CD4-positive, alpha-beta memory T cell (primary cell): ENCODE measurements at regions not wholly inside any gene's neighbourhood (a gene's known extent, or its start where the extent isn't known, plus 50 kb on each side); places are given as distances from the start of the nearest gene placed in this dataset.

Experiments
- CTCF ChIA-PET: fragments of 350-600 bp; sonication (Branson Sonifier 250); formaldehyde crosslinking; loops from one replicate; lab custom pipeline; 2021; ENCODE audit warnings: inconsistent platforms; ENCODE audit not compliant: partially characterized antibody; lab: Charles Lee
- POLR2A ChIA-PET: fragments of 350-600 bp; sonication (Branson Sonifier 250); formaldehyde crosslinking; loops from one replicate; lab custom pipeline; 2021; ENCODE audit not compliant: partially characterized antibody; lab: Charles Lee
- DNase-seq, 5 donors: peaks; one replicate each; pipeline versions ENCODE4 v3.0.0 to v3.0.0-alpha.2; 2020 to 2022; ENCODE audit warnings: mixed read lengths in 1 of 5
- H3K27ac ChIP-seq: one replicate; pipeline ENCODE4 v1.7.0; 2013; ENCODE audit warnings: low read depth, low read length
- H3K27me3 ChIP-seq: 2 replicates; pipeline ENCODE4 v1.7.0; 2013; ENCODE audit warnings: mild to moderate bottlenecking, low read length, moderate library complexity; ENCODE audit not compliant: insufficient read depth
- H3K36me3 ChIP-seq: 2 replicates; pipeline ENCODE4 v1.7.0; 2013; ENCODE audit warnings: mild to moderate bottlenecking, low read length, moderate library complexity; ENCODE audit not compliant: insufficient read depth
- H3K4me1 ChIP-seq: 2 replicates; pipeline ENCODE4 v1.7.0; 2013; ENCODE audit warnings: mild to moderate bottlenecking, low read length, moderate library complexity; ENCODE audit not compliant: insufficient read depth
- H3K4me3 ChIP-seq, 2 donors: one replicate each; pipeline ENCODE4 v1.7.0; 2013; ENCODE audit warnings: low read length in 2 of 2, mild to moderate bottlenecking in 1 of 2
- H3K9me3 ChIP-seq, 2 donors: one replicate each; pipeline ENCODE4 v1.7.0; 2013; ENCODE audit warnings: low read length in 2 of 2, control low read depth in 1 of 2; ENCODE audit not compliant: control insufficient read depth in 1 of 2
- H3K27ac Mint-ChIP-seq, 7 donors: one replicate each; pipeline ENCODE4 v1.8.0; 2020 to 2021; ENCODE audit warnings: mixed read lengths in 7 of 7, mild to moderate bottlenecking in 6 of 7, inconsistent platforms in 3 of 7, moderate library complexity in 3 of 7
- H3K27me3 Mint-ChIP-seq, 2 donors: one replicate each; pipeline ENCODE4 v1.8.0; 2020 to 2021; ENCODE audit warnings: mixed read lengths in 2 of 2
- H3K36me3 Mint-ChIP-seq, 2 donors: one replicate each; pipeline ENCODE4 v1.8.0; 2020 to 2021; ENCODE audit warnings: mixed read lengths in 2 of 2, inconsistent platforms in 1 of 2, mild to moderate bottlenecking in 1 of 2
- H3K4me1 Mint-ChIP-seq, 4 donors: one replicate each; pipeline ENCODE4 v1.8.0; 2020 to 2021; ENCODE audit warnings: mixed read lengths in 4 of 4, mild to moderate bottlenecking in 1 of 4
- H3K4me3 Mint-ChIP-seq, 8 donors: one replicate each; pipeline ENCODE4 v1.8.0; 2020 to 2021; ENCODE audit warnings: mixed read lengths in 8 of 8, mild to moderate bottlenecking in 7 of 8, moderate library complexity in 6 of 8, inconsistent platforms in 3 of 8
- H3K9me3 Mint-ChIP-seq, 8 donors: one replicate each; pipeline ENCODE4 v1.8.0; 2020 to 2021; ENCODE audit warnings: mixed read lengths in 8 of 8, mild to moderate bottlenecking in 5 of 8, inconsistent platforms in 3 of 8, moderate library complexity in 1 of 8
- intact Hi-C: fragments of 100-400 bp; cut with micrococcal nuclease; formaldehyde crosslinking; loops from one replicate; pipeline ENCODE4 v1.15.1; 2023

DNA sequence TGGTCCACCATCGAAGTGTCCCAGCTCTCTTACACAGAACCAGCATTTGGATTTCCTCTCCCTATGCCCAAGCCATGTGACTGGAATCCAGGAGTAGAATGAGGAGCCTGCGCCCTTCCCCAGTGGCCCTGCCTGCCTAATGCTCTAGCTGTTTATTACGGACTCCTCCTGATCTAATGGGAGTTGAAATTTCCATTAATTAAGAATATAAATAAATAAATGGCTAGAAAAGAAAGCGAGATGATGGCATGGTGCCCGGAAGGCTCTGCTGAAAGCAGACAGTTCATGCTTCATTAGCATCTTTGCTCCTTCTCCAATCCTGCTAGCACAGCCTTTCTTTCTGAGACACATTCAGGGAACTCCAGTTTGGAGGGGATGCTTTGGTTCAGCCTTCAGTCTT is 216.2 kb downstream of the SEC16B start:
- Mint-ChIP-seq H3K36me3 (no peaks in the 10 kb centered on the region), H3K27me3 (no peaks in the 10 kb centered on the region), H3K4me1 (no peaks in the 10 kb centered on the region), H3K9me3 (peaks cover 0 to 29% (median 7%) of the 10 kb centered on the region in 8 donors), H3K4me3 (no peak overlapping the region), H3K27ac (no peak overlapping the region)
- no peaks in the 10 kb centered on the region for H3K4me1 ChIP-seq
- H3K4me3 ChIP-seq = no peak overlapping the region
- CTCF ChIA-PET = no interaction called here
- intact Hi-C loops = no loop called here
- no peaks in the 10 kb centered on the region for H3K27me3 ChIP-seq
- POLR2A ChIA-PET = no interaction called here
- DNase-seq = no peak
- H3K9me3 ChIP-seq = no peaks in the 10 kb centered on the region
- H3K27ac ChIP-seq = no peak overlapping the region
- no peaks in the 10 kb centered on the region for H3K36me3 ChIP-seq

- Mint-ChIP-seq H3K27ac (no peak overlapping the region), H3K4me1 (no peaks in the 10 kb centered on the region), H3K36me3 (no peaks in the 10 kb centered on the region), H3K9me3 (peaks cover 4 to 24% (median 12%) of the 10 kb centered on the region in 8 donors), H3K27me3 (no peaks in the 10 kb centered on the region), H3K4me3 (no peak overlapping the region)
- CTCF ChIA-PET = no interaction called here
- no peaks in the 10 kb centered on the region for H3K9me3 ChIP-seq
- intact Hi-C loops = no loop called here
- no peak overlapping the region for H3K27ac ChIP-seq
- no peak for DNase-seq
- no peaks in the 10 kb centered on the region for H3K4me1 ChIP-seq
- H3K27me3 ChIP-seq = no peaks in the 10 kb centered on the region
- H3K4me3 ChIP-seq = no peak overlapping the region
- no peaks in the 10 kb centered on the region for H3K36me3 ChIP-seq
- POLR2A ChIA-PET = no interaction called here
Measured at GRCh38 chr1:177748080-177748801, 221.6 kb downstream of the SEC16B start.

- Histone ChIP-seq H3K27me3 (no peaks in the 10 kb centered on the region), H3K4me1 (no peaks in the 10 kb centered on the region), H3K4me3 (no peak overlapping the region), H3K27ac (no peak overlapping the region), H3K9me3 (no peaks in the 10 kb centered on the region), H3K36me3 (no peaks in the 10 kb centered on the region)
- peaks cover 0 to 1% of the 10 kb centered on the region in 2 donors for H3K27me3 Mint-ChIP-seq
- peaks cover 2 to 18% (median 7%) of the 10 kb centered on the region in 8 donors for H3K9me3 Mint-ChIP-seq
- intact Hi-C loops = no loop called here
- no peaks in the 10 kb centered on the region for H3K36me3 Mint-ChIP-seq
- CTCF ChIA-PET = no interaction called here
- POLR2A ChIA-PET = no interaction called here
- DNase-seq = no peak
- no peak overlapping the region for H3K27ac Mint-ChIP-seq
- H3K4me1 Mint-ChIP-seq = no peaks in the 10 kb centered on the region
- H3K4me3 Mint-ChIP-seq = no peak overlapping the region
Measured at GRCh38 chr1:177746155-177746554, 223.7 kb downstream of the SEC16B start.

DNA sequence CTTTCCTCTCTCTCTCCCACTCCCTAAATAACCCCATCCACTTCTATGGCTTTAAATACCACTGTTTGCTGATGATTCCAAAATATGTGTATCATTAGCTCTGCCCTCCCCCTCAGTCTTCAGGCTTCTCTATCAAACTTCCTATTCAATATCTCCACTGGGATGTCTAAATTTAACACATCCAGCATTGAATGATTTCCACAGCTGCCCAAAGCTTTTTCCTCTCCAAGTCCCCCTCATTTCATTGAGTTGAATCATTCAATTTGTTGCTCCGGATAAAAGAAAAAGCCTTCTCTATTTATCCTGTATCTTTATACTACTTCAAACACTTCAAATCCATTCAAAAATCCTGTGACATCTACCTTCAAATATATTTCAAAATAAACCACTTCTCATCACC is 225.0 kb downstream of the SEC16B start:
- no peak for DNase-seq
- Histone ChIP-seq H3K4me1 (no peaks in the 10 kb centered on the region), H3K27me3 (no peaks in the 10 kb centered on the region), H3K36me3 (no peaks in the 10 kb centered on the region), H3K27ac (no peak overlapping the region), H3K9me3 (no peaks in the 10 kb centered on the region), H3K4me3 (no peak overlapping the region)
- POLR2A ChIA-PET = no interaction called here
- Mint-ChIP-seq H3K27me3 (peaks cover 0 to 1% of the 10 kb centered on the region in 2 donors), H3K4me1 (no peaks in the 10 kb centered on the region), H3K4me3 (no peak overlapping the region), H3K27ac (no peak overlapping the region), H3K36me3 (no peaks in the 10 kb centered on the region), H3K9me3 (peaks cover 2 to 14% (median 5%) of the 10 kb centered on the region in 8 donors)
- CTCF ChIA-PET = no interaction called here
- intact Hi-C loops = no loop called here

GRCh38 chr1:177741476-177741875 is 228.4 kb downstream of the SEC16B start:
- Histone ChIP-seq H3K27me3 (no peaks in the 10 kb centered on the region), H3K27ac (no peak overlapping the region), H3K4me1 (no peaks in the 10 kb centered on the region), H3K36me3 (no peaks in the 10 kb centered on the region), H3K9me3 (no peaks in the 10 kb centered on the region), H3K4me3 (no peak overlapping the region)
- Mint-ChIP-seq H3K27me3 (peaks cover 0 to 1% of the 10 kb centered on the region in 2 donors), H3K4me1 (no peaks in the 10 kb centered on the region), H3K9me3 (peaks cover 0 to 8% (median 3%) of the 10 kb centered on the region in 8 donors), H3K36me3 (no peaks in the 10 kb centered on the region), H3K27ac (no peak overlapping the region), H3K4me3 (no peak overlapping the region)
- ChIA-PET POLR2A (no interaction called here), CTCF (no interaction called here)
- intact Hi-C loops = no loop called here
- DNase-seq = no peak

DNA sequence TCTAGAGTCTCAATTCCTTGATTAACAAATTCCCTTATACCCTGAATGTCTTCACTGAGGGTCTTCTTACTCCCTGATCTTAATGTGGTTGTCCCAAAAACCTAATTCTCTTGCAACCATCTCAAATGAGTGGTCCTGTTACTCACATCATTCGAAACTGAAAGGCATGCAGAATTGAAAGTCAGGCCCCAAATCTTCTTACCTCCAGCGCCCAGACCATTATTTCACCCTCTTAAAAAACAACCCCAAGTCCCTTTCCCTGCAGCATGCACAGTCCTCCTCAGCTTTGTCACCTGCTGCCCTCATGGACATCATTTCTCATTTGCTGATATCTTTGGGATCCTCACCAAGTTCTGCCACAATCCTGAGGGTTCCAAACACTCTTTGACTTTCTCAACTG is 230.1 kb downstream of the SEC16B start:
- Histone ChIP-seq H3K9me3 (no peaks in the 10 kb centered on the region), H3K36me3 (no peaks in the 10 kb centered on the region), H3K4me3 (no peak overlapping the region), H3K4me1 (no peaks in the 10 kb centered on the region), H3K27me3 (no peaks in the 10 kb centered on the region), H3K27ac (no peak overlapping the region)
- ChIA-PET CTCF (no interaction called here), POLR2A (no interaction called here)
- H3K36me3 Mint-ChIP-seq = no peaks in the 10 kb centered on the region
- H3K27me3 Mint-ChIP-seq = peaks cover 0 to 1% of the 10 kb centered on the region in 2 donors
- peaks cover 0 to 4% (median under 1%) of the 10 kb centered on the region in 8 donors for H3K9me3 Mint-ChIP-seq
- H3K4me3 Mint-ChIP-seq = no peak overlapping the region
- intact Hi-C loops = no loop called here
- no peak for DNase-seq
- H3K27ac Mint-ChIP-seq = no peak overlapping the region
- no peaks in the 10 kb centered on the region for H3K4me1 Mint-ChIP-seq

GRCh38 chr1:177737456-177737855 is 232.4 kb downstream of the SEC16B start:
- Histone ChIP-seq H3K27me3 (no peaks in the 10 kb centered on the region), H3K36me3 (no peaks in the 10 kb centered on the region), H3K4me3 (no peak overlapping the region), H3K27ac (no peak overlapping the region), H3K9me3 (no peaks in the 10 kb centered on the region), H3K4me1 (no peaks in the 10 kb centered on the region)
- CTCF ChIA-PET = no interaction called here
- intact Hi-C loops = no loop called here
- peaks cover 0 to 8% (median 3%) of the 10 kb centered on the region in 8 donors for H3K9me3 Mint-ChIP-seq
- POLR2A ChIA-PET = no interaction called here
- H3K27ac Mint-ChIP-seq = no peak overlapping the region
- no peaks in the 10 kb centered on the region for H3K36me3 Mint-ChIP-seq
- no peak overlapping the region for H3K4me3 Mint-ChIP-seq
- no peak for DNase-seq
- H3K4me1 Mint-ChIP-seq = no peaks in the 10 kb centered on the region
- peaks cover 0 to 1% of the 10 kb centered on the region in 2 donors for H3K27me3 Mint-ChIP-seq
